Type B pancreatic cell (in vitro differentiated cells): ENCODE measurements at regions not wholly inside any gene's neighbourhood (a gene's known extent, or its start where the extent isn't known, plus 50 kb on each side); places are given as distances from the start of the nearest gene placed in this dataset.
"Not testable (repeated sequence)": the region's sequence is repeated elsewhere in the genome, so short reads cannot be mapped to it uniquely, and the experiment has no call there.

Experiments used
- DNase-seq: peaks from one replicate; pipeline ENCODE4 v3.0.0; 2021; ENCODE audit warnings: mixed read lengths; ENCODE audit not compliant: unreplicated experiment; ENCODE audit errors: extremely low spot score
- H3K27ac Mint-ChIP-seq: 2 replicates; pipeline ENCODE4 v1.8.0; 2021; ENCODE audit warnings: mild to moderate bottlenecking, mixed read lengths
- H3K27me3 Mint-ChIP-seq: 2 replicates; pipeline ENCODE4 v1.8.0; 2021; ENCODE audit warnings: mixed read lengths
- H3K36me3 Mint-ChIP-seq: 2 replicates; pipeline ENCODE4 v1.8.0; 2021; ENCODE audit warnings: mixed read lengths
- H3K4me1 Mint-ChIP-seq: one replicate; pipeline ENCODE4 v1.8.0; 2021; ENCODE audit warnings: mixed read lengths; ENCODE audit not compliant: unreplicated experiment
- H3K4me3 Mint-ChIP-seq: 2 replicates; pipeline ENCODE4 v1.8.0; 2021; ENCODE audit warnings: mild to moderate bottlenecking, mixed read lengths
- H3K9me3 Mint-ChIP-seq: 2 replicates; pipeline ENCODE4 v1.8.0; 2021; ENCODE audit warnings: mixed read lengths
- TF ChIP-seq, protein P1 (sequence below): fragments of 200-600 bp; sonication (generic); conservative IDR thresholded peaks from 2 replicates; pipeline ENCODE4 v1.5.0; 2021; ENCODE audit warnings: antibody characterized with exemption, mild to moderate bottlenecking

DNA sequence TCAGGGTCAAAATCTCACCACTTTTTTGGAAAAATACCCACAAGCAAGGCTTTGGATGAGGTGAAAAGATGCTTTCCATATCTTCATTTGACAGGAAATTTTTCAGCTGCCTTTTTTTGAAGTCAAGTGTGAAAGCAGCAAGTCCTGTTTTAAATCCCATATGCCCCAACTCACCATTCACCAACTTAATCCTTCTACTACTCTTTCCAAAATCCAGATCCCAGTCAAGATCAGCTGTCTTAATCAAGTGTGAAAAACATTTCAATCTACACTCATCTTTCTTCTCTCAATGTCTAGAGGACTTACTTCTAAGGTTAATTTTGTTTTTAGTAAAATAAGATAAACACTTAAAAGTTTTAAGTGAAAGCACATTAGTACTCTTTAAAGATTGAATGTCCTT, 128.4 kb upstream of the CEP126 start:
- H3K4me3 Mint-ChIP-seq, result no peak overlapping the region
- H3K27me3 Mint-ChIP-seq, result no peaks in the 10 kb centered on the region
- H3K9me3 Mint-ChIP-seq, result no peaks in the 10 kb centered on the region
- H3K27ac Mint-ChIP-seq, result no peak overlapping the region
- DNase-seq, result no peak
- no peaks in the 10 kb centered on the region for H3K4me1 Mint-ChIP-seq
- TF ChIP-seq, protein P1, sequence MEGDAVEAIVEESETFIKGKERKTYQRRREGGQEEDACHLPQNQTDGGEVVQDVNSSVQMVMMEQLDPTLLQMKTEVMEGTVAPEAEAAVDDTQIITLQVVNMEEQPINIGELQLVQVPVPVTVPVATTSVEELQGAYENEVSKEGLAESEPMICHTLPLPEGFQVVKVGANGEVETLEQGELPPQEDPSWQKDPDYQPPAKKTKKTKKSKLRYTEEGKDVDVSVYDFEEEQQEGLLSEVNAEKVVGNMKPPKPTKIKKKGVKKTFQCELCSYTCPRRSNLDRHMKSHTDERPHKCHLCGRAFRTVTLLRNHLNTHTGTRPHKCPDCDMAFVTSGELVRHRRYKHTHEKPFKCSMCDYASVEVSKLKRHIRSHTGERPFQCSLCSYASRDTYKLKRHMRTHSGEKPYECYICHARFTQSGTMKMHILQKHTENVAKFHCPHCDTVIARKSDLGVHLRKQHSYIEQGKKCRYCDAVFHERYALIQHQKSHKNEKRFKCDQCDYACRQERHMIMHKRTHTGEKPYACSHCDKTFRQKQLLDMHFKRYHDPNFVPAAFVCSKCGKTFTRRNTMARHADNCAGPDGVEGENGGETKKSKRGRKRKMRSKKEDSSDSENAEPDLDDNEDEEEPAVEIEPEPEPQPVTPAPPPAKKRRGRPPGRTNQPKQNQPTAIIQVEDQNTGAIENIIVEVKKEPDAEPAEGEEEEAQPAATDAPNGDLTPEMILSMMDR, result no peak
- no peaks in the 10 kb centered on the region for H3K36me3 Mint-ChIP-seq

DNA sequence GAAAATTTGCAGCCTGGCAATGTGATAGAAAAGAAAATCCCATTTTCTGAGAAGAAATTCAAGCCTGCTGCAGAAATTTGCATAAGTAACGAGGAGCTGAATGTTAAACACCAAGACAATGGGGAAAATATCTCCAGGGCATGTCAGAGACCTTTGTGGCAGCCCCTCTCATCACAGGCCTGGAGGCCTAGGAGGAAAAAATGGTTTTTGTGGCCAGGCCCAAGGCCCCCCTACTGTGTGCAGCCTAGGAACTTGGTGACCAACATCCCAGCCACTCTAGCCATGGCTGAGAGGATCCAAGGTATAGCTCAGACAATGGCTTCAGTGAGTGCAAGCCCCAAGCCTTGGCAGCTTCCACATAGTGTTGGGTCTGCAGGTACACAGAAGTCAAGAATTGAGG, 135.6 kb upstream of the CEP126 start:
- H3K27me3 Mint-ChIP-seq, H3K4me1 Mint-ChIP-seq, DNase-seq, H3K9me3 Mint-ChIP-seq, H3K36me3 Mint-ChIP-seq, H3K27ac Mint-ChIP-seq, H3K4me3 Mint-ChIP-seq: not testable (repeated sequence)

DNA sequence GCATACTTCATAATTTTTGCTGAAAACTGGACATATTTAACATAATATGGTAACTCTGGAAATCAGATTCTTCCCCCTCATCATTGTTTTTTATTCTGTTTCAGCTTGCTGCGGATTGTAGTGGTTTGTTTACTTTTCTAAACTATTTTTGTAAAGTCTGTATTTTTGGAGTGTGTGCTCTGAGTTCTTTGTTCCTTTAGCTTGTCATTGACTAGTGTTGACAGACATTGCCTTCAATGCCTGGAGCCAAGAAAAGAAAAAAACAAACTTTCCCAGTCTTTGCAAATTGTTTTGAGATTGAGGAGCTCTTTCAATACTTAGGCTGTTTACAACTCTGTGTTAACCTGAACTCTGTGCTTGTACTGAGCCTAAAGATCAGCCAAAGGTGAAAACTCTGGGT, 137.3 kb upstream of the CEP126 start:
- Mint-ChIP-seq H3K4me1 (no peaks in the 10 kb centered on the region), H3K27ac (no peak overlapping the region), H3K36me3 (no peaks in the 10 kb centered on the region), H3K27me3 (no peaks in the 10 kb centered on the region), H3K4me3 (no peak overlapping the region), H3K9me3 (peaks cover 9% of the 10 kb centered on the region)
- no peak for DNase-seq
- TF ChIP-seq, protein P1, result no peak

DNA sequence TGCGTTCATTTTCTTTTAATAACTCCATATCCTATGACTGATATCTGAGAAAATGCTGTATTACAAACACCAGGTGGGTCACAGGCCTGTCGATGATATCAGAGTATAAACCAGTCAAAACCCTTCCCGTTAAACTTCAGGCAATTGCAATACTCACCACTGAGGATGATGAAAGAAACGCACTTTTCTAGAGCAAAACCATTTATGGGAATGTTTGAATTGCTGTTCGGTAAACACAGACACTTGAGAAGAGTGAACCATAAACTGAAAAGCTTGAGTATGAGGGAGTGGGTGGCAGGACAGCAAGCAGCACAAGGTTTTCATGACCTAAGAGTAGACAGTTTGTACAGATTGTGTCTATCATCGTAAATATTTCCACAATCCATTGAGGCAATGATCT, 139.8 kb upstream of the CEP126 start:
- TF ChIP-seq, protein P1, result no peak
- no peak overlapping the region for H3K4me3 Mint-ChIP-seq
- no peaks in the 10 kb centered on the region for H3K36me3 Mint-ChIP-seq
- no peaks in the 10 kb centered on the region for H3K4me1 Mint-ChIP-seq
- H3K9me3 Mint-ChIP-seq, result peaks cover 7% of the 10 kb centered on the region
- no peak for DNase-seq
- H3K27me3 Mint-ChIP-seq, result no peaks in the 10 kb centered on the region
- no peak overlapping the region for H3K27ac Mint-ChIP-seq

DNA sequence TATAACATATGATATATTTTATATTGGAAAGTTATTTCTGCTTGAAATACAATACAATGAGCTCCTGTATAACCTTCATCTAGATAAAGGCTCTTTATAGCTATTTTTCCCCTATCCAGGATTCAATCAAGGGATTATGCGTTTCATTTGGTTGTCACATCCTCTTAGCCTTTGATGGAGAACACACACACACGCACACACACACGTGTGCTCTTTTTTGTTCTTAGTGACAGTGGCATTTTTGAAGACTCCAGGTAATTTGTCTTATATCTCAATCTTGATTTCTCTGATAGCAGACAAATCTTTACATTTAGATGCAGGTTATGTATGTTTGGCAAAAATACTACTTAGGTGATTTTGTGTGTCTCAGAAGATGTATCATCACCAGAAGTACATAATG, 144.2 kb upstream of the CEP126 start:
- Mint-ChIP-seq H3K36me3 (no peaks in the 10 kb centered on the region), H3K27ac (no peak overlapping the region), H3K4me1 (no peaks in the 10 kb centered on the region), H3K4me3 (no peak overlapping the region), H3K9me3 (peaks cover 7% of the 10 kb centered on the region), H3K27me3 (no peaks in the 10 kb centered on the region)
- DNase-seq, result no peak
- TF ChIP-seq, protein P1, result no peak

DNA sequence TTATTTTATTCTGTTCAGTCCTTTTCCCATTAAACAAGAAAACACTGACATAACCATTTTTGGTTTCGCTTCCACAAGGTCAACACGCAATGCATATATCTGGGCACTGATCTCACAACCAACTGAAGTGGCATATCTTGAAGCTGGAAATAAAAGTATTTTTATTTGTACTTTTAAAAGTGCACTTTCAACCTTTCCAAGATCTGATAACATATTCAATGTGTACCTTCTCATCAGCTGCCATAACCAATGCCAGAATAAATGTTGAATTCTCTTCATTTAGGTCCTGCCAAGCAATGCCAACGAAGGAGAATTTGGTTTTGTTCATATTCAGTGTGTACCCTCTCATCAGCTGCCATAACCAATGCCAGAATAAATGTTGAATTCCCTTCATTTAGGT, 148.9 kb upstream of the CEP126 start:
- H3K27ac Mint-ChIP-seq, result no peak overlapping the region
- no peak for DNase-seq
- H3K9me3 Mint-ChIP-seq, result peaks cover 7% of the 10 kb centered on the region
- TF ChIP-seq, protein P1, result no peak
- H3K27me3 Mint-ChIP-seq, result no peaks in the 10 kb centered on the region
- no peaks in the 10 kb centered on the region for H3K36me3 Mint-ChIP-seq
- H3K4me3 Mint-ChIP-seq, result no peak overlapping the region
- H3K4me1 Mint-ChIP-seq, result no peaks in the 10 kb centered on the region
